SK-N-SH treated with all-trans-retinoic acid at 6 μM for 48 hours (cell line): ENCODE measurements at regions not wholly inside any gene's neighbourhood (a gene's known extent, or its start where the extent isn't known, plus 50 kb on each side); places are given as distances from the start of the nearest gene placed in this dataset.

Experiments used
- ATAC-seq: fragments of 200-7000 bp; cut with Tn5 transposase; 3 replicates; pipeline ENCODE4 v1.9.1; 2020; ENCODE audit warnings: mild to moderate bottlenecking, moderate library complexity
- ARNTL ChIP-seq: fragments of 450-650 bp; formaldehyde crosslinking; IDR thresholded peaks from 2 replicates; pipeline ENCODE4 v1.5.0; 2020; ENCODE audit warnings: low read depth, mild to moderate bottlenecking, moderate library complexity, borderline replicate concordance
- BACH2 ChIP-seq: fragments of 250-450 bp; sonication (Bioruptor Pico); IDR thresholded peaks from 2 replicates; pipeline ENCODE4 v1.9.0; 2021; ENCODE audit warnings: mild to moderate bottlenecking, borderline replicate concordance
- CREB5 ChIP-seq: fragments of 250-450 bp; sonication (Bioruptor Pico); IDR thresholded peaks from 2 replicates; pipeline ENCODE4 v1.5.1; 2020; ENCODE audit warnings: low read depth, mild to moderate bottlenecking, moderate library complexity
- CSDC2 ChIP-seq: fragments of 250-450 bp; sonication (Bioruptor Pico); IDR thresholded peaks from 2 replicates; pipeline ENCODE4 v1.5.0; 2020; ENCODE audit warnings: mild to moderate bottlenecking, moderate library complexity
- CSRNP3 ChIP-seq: fragments of 250-450 bp; sonication (Bioruptor Pico); IDR thresholded peaks from 2 replicates; pipeline ENCODE4 v1.5.1; 2021; ENCODE audit warnings: mild to moderate bottlenecking, moderate library complexity
- ESRRG ChIP-seq: fragments of 250-450 bp; sonication (Bioruptor Pico); IDR thresholded peaks from 2 replicates; pipeline ENCODE4 v1.6.1; 2021; ENCODE audit warnings: mild to moderate bottlenecking
- GLIS3 ChIP-seq: fragments of 250-450 bp; sonication (Bioruptor Pico); IDR thresholded peaks from 2 replicates; pipeline ENCODE4 v1.5.0; 2020; ENCODE audit warnings: mild to moderate bottlenecking, moderate library complexity
- OSR1 ChIP-seq: fragments of 250-450 bp; sonication (Bioruptor Pico); IDR thresholded peaks from 2 replicates; pipeline ENCODE4 v1.8.0; 2022; ENCODE audit warnings: moderate library complexity, mild to moderate bottlenecking, inconsistent platforms
- PATZ1 ChIP-seq: fragments of 250-450 bp; sonication (Bioruptor Pico); IDR thresholded peaks from 2 replicates; pipeline ENCODE4 v1.8.0; 2020; ENCODE audit warnings: mild to moderate bottlenecking, moderate library complexity, borderline replicate concordance
- POU6F1 ChIP-seq: fragments of 250-450 bp; sonication (Bioruptor Pico); IDR thresholded peaks from 2 replicates; pipeline ENCODE4 v1.8.0; 2021; ENCODE audit warnings: low read depth, mild to moderate bottlenecking, moderate library complexity, borderline replicate concordance
- PPARA ChIP-seq: fragments of 250-450 bp; sonication (Bioruptor Pico); IDR thresholded peaks from 2 replicates; pipeline ENCODE4 v1.5.0; 2020; ENCODE audit warnings: mild to moderate bottlenecking, borderline replicate concordance
- RARB ChIP-seq: fragments of 250-450 bp; sonication (Bioruptor Pico); IDR thresholded peaks from 2 replicates; pipeline ENCODE4 v1.8.0; 2021; ENCODE audit warnings: mild to moderate bottlenecking, moderate library complexity
- SNAI2 ChIP-seq: fragments of 250-450 bp; sonication (Bioruptor Pico); IDR thresholded peaks from 2 replicates; pipeline ENCODE4 v1.5.0; 2020; ENCODE audit warnings: mild to moderate bottlenecking, moderate library complexity
- TCF4 ChIP-seq: fragments of 250-450 bp; sonication (Bioruptor Pico); IDR thresholded peaks from 2 replicates; pipeline ENCODE4 v1.8.0; 2021; ENCODE audit warnings: mild to moderate bottlenecking, moderate library complexity, borderline replicate concordance
- TOX ChIP-seq: fragments of 250-450 bp; sonication (Bioruptor Pico); IDR thresholded peaks from 2 replicates; pipeline ENCODE4 v1.8.0; 2021; ENCODE audit warnings: mild to moderate bottlenecking, moderate library complexity, borderline replicate concordance
- ZC3H10 ChIP-seq: fragments of 250-450 bp; sonication (Bioruptor Pico); IDR thresholded peaks from 2 replicates; pipeline ENCODE4 v1.5.1; 2021; ENCODE audit warnings: mild to moderate bottlenecking, moderate library complexity
- ZFP3 ChIP-seq: fragments of 250-450 bp; sonication (Bioruptor Pico); IDR thresholded peaks from 2 replicates; pipeline ENCODE4 v1.5.0; 2020; ENCODE audit warnings: mild to moderate bottlenecking, moderate library complexity
- ZFP30 ChIP-seq: fragments of 450-650 bp; formaldehyde crosslinking; IDR thresholded peaks from 2 replicates; pipeline ENCODE4 v1.5.0; 2022; ENCODE audit warnings: mild to moderate bottlenecking, moderate library complexity
- ZNF565 ChIP-seq: fragments of 450-650 bp; formaldehyde crosslinking; conservative IDR thresholded peaks from 2 replicates; pipeline ENCODE4 v1.5.0; 2020; ENCODE audit warnings: low read depth, mild to moderate bottlenecking, moderate library complexity
- ZNF70 ChIP-seq: fragments of 450-650 bp; formaldehyde crosslinking; IDR thresholded peaks from 2 replicates; pipeline ENCODE4 v1.5.0; 2020; ENCODE audit warnings: mild to moderate bottlenecking, moderate library complexity
- ZNF8 ChIP-seq: fragments of 450-650 bp; formaldehyde crosslinking; IDR thresholded peaks from 2 replicates; pipeline ENCODE4 v1.5.0; 2020; ENCODE audit warnings: mild to moderate bottlenecking, moderate library complexity

GRCh38 chr12:67151886-67152285 is 117.3 kb upstream of the CAND1 start:
- ATAC-seq = no peak
- TF ChIP-seq CSRNP3 = no peak
- no peak for TF ChIP-seq ZC3H10 (CRISPR knock-in tag)

GRCh38 chr12:67152451-67152850 is 116.7 kb upstream of the CAND1 start:
- no peak for TF ChIP-seq ZC3H10 (CRISPR knock-in tag)
- TF ChIP-seq ZFP3 (CRISPR knock-in tag) = no peak
- no peak for TF ChIP-seq PATZ1 (CRISPR knock-in tag)
- TF ChIP-seq RARB (CRISPR knock-in tag) = no peak
- no peak for TF ChIP-seq TCF4 (CRISPR knock-in tag)
- TF ChIP-seq OSR1 = no peak
- no peak for TF ChIP-seq CREB5
- no peak for TF ChIP-seq TOX
- ATAC-seq = no peak

GRCh38 chr12:67154901-67155300 is 114.3 kb upstream of the CAND1 start:
- no peak for ATAC-seq
- TF ChIP-seq ARNTL (CRISPR knock-in tag) (no peak), PATZ1 (CRISPR knock-in tag) (no peak), BACH2 (CRISPR knock-in tag) (no peak), PPARA (CRISPR knock-in tag) (no peak), SNAI2 (CRISPR knock-in tag) (no peak), ESRRG (no peak), CSRNP3 (no peak), POU6F1 (no peak), ZC3H10 (CRISPR knock-in tag) (no peak), ZFP30 (CRISPR knock-in tag) (no peak), GLIS3 (no peak), ZNF70 (no peak), OSR1 (no peak), CREB5 (no peak), TOX (no peak), ZNF8 (no peak), ZNF565 (CRISPR knock-in tag) (no peak), CSDC2 (no peak)
- TF ChIP-seq, all 23 proteins: peak for 0
